ENCODE measurements at regions not wholly inside any gene's neighbourhood (a gene's known extent, or its start where the extent isn't known, plus 50 kb on each side); places are given as distances from the start of the nearest gene placed in this dataset.

- TF ChIP-seq GATA3 (IDR thresholded peaks at IDR 0.05; ENCODE audit: low read depth, low read length) (no peak), GATA2 (IDR thresholded peaks at IDR 0.05; ENCODE audit: low read depth, low read length) (no peak)
Observed at GRCh38 chr5:146986469-146986868, 107.9 kb upstream of the PPP2R2B start.

All from SH-SY5Y (cell line).